T47D (cell line): ENCODE measurements at regions not wholly inside any gene's neighbourhood (a gene's known extent, or its start where the extent isn't known, plus 50 kb on each side); places are given as distances from the start of the nearest gene placed in this dataset.

Source experiments
- DNase-seq, 2 experiments: peaks; one replicate each; pipeline versions ENCODE4 v3.0.0 to v3.0.0-alpha.2; 2011 to 2012; ENCODE audit warnings: low read depth in 1 of 2, low spot score in 1 of 2
- JUND ChIP-seq: IDR thresholded peaks from 2 replicates; pipeline ENCODE4 v1.6.1; 2012; ENCODE audit warnings: low read depth
- in situ Hi-C: cut with HindIII; loops from 2 replicates; pipeline ENCODE4 v1.10.0; 2016; ENCODE audit warnings: low sequenced_read_pairs, low pct_unique_long_range_greater_than_20kb

DNA sequence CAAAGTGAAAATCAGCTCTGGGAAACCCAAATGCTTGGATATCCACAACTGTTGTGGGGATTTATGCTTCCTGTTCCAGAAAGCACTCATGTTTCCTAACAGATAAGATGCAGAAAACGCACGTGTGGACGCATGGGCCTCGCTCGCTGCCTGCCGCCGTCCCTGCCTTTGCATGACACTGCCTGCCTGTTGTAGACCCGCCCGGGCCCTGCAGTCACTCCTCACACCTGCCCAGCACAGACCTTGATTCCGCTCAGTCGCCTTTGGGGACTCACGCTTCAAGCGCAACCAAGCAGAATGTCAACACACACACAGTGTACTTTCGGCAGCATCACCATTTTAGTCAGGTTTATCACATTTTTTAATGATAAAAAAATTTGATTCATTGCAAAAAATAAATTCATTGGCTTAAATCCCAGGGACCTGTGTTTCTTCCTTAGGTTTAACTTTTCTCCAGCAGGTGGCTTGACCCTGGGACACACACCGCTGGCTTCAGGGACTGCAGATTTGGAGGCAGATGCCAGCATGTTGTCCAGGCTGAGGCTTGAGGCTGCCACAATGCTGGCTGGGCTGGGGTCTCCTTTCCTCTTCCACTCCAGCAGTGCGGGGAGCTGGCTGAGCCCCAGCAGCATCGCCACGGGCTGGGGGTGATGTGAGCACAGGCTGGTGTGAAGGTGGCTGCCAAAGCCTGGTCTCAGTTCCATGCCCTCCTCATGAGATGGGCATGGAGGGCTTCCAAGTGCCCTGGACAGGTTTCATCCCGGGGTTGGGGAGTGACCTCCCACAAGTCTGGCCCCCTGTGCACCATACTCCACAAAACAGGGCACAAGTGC is 416.9 kb upstream of the IRX4 start:
- TF ChIP-seq JUND: no peak
- peak in 1 of 2 experiments; percentile 13 for DNase-seq
- in situ Hi-C loops: no loop called here

DNA sequence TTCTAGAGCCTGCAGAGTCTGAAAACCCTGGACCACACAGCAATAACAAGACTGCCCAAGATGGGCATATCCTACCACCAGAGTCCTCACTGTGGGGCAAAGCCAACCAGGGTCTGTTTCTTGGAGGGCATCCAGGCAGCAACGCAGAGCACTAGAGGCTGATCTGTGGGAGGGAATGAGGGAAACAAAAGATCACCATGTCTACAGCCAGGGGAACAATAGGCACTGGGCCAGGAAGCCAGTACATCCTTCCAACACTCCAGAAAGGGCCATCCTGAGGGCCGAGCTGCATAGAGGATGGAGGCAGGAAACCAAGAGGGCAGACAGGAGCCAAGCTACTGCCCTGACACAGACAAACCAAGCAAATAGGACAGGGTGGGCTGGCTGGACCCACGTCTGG is 416.1 kb upstream of the IRX4 start:
- no peak for DNase-seq
- no peak for TF ChIP-seq JUND
- in situ Hi-C loops: no loop called here

DNA sequence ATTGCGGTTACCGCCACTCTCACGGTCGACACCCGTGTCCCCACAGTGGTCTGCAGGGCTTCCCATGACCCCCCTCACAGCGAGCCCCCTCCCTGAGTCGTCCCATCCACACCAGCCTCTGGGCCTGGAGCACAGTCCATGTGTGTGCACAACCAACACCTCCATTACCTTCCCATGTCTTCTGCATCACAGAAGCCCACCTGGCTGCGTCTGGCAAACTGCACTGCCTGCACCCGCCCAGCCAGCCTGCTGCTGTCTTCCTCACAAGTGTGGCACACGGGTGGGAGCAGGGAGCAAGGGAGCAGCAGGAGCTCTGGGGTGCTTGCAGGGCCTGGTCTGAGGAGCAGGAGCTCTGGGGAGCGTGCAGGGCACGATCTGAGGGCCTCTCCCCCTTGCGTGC is 415.3 kb upstream of the IRX4 start:
- TF ChIP-seq JUND: no peak
- DNase-seq: no peak
- in situ Hi-C loops: no loop called here

DNA sequence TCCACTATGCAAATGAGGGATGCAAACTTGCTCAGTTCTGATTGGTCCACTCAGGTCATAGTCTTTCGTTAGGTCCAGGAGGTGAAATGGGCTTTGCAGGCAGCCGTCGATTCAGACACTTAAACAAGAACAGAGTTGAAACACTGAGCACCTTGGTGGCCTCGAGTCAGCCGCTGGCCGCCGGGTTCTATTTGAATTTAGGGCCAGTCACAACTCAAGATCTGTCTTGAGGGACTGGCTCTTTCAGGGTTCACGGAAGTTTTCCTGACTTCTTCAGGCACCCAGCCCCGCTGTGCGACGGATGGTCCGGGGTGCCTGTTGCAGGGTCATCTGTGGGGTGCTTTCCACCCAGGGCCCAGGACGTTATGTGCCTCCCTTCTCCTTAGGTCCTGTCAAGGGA is 412.8 kb upstream of the IRX4 start:
- DNase-seq: no peak
- no peak for TF ChIP-seq JUND
- in situ Hi-C loops: no loop called here

DNA sequence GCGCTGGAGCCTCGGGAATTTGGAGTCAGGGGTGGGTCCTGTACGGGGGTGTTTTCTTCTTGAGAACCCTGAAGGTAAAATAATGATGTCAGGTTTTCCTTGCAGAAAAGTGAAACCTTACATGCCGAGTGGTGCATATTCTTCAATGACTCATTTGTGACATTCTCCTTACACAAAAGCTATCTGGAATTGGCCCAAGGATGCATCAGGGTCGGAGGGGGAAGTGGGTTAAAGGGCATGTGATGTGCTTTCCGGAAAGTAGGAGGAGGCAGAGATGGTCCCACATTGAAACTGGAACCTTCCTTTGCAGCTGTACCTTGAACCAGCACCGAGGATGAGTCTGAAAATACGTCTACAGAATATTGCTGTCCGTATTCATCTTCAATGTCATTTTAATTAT is 411.2 kb upstream of the IRX4 start:
- in situ Hi-C loops: no loop called here
- no peak for DNase-seq
- no peak for TF ChIP-seq JUND

DNA sequence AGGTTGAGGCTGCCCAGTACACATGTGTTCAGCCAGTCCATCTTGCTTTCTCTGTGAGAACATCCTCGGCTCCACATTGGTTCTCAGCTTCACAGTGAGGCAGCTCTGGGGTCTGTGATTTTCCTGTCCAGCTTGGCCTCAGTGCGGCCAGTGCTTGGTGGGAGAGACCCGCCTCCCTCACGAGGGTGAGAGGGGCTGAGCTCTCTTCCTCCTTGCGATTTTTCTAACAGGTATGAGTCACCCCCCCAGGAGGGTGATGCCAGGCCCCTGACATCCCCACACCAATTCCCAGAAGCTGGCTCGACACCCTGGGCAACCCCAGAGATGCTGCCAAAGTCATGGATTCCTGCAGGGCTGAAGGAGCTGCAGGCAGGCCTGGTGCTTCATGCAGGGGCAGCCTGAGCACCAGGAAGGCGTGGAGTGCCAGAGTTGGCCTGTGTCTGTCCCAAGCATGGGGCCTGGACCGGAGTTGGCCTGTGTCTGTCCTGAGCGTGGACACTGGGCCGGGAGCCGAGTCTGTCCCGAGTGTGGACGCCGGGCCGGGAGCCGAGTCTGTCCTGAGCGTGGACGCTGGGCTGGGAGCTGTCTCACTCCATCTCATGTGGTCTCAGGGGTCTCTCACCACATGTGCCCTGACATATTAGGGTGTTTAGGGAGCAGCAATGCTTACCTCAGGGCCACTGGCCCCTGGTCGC is 408.6 kb upstream of the IRX4 start:
- in situ Hi-C loops: no loop called here
- DNase-seq: no peak
- no peak for TF ChIP-seq JUND

DNA sequence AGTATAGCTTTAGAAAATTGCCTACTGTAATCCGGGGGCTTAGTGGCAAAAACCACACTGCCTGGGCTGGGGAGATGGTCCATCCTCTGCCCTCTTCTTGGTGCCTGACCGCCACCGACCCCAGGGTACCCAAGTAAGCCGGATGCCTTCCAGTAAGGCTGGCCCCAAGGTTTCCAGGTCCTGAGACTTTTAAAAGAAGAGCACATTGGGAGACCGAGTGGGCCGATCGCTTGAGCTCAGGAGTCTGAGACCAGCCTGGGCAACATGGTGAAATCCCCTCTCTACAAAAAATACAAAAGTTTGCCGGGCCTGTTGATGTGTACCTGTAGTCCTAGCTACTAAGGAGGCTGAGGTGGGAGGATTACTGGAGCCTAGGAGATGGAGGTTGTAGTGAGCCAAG is 406.7 kb upstream of the IRX4 start:
- no peak for TF ChIP-seq JUND
- in situ Hi-C loops: no loop called here

DNA sequence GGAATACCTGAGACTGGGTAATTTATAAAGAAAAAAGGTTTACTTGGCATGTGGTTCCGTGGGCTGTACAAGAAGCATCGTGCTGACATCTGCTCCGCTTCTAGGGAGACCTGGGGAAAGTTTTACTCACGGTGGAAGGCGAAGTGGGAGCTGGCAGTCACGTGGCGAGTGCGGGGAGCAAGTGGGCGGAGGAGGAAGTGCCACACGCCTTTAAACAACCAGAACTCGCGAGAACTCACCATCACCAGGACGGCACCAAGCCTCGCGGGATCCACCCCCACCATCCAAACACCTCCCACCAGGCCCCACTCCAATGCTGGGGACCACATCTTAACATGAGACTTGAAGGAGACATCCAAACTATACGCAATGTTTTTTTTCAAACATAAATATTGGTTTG is 406.2 kb upstream of the IRX4 start:
- DNase-seq: no peak
- in situ Hi-C loops: no loop called here
- no peak for TF ChIP-seq JUND

More for the DNA sequence above, 406.7 kb upstream of the IRX4 start:
- no peak for DNase-seq

DNA sequence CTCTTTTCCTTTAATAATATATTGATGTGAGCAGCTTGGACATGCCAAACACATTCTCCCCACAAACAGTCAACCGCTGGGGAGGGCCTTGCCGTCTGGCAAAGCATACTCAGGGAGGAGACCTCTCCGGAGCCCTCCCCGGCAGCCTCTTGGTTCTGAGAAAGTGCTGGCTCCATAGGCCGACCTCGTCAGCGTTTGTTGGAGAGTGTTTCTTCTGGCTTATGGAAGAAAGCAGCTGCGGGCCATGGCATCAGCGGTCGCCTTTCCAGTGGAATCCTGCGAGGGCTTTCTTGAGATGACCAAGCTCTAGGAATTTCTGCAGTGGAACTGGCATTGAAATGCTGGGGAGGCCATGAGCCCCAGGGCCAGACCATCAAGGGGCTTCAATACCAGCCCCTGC is 405.7 kb upstream of the IRX4 start:
- no peak for TF ChIP-seq JUND
- in situ Hi-C loops: no loop called here
- no peak for DNase-seq

DNA sequence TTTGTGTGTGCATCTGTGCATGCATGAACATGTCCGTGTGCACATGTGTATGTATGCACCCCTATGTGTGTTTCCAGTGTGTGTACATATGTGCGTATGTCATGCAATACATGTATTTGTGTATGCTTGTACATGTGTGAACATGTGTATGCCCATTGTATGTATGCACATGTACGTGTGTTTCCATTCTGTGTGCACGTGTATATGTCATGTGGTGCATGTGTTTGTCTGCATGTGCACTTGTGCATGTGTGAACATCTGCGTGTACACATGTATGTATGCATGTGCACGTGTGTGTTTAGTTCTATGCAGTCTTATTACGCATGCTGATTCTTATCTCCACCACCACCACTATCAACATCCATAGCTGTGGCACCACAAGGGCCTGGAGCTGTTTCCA is 403.5 kb upstream of the IRX4 start:
- no peak for DNase-seq
- in situ Hi-C loops: no loop called here
- no peak for TF ChIP-seq JUND

DNA sequence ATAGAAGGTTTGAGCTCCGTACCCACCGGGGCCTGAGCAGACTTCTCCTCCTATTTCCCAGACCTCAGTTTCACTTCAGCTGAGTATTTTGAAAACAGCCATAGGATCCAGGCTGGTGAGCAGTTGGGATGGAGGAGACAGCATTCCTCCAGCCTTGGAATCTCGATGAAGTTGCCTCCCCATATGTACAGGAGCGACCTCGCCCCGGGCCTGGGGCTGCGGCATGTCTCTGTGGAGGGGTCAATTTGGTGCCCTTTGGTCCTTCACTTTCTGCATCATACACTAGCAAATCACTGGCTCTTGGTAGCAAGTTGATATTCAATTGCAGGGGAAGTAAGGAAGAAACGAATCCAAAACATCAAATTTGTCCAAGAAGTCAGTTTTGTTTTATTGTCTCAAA is 402.0 kb upstream of the IRX4 start:
- no peak for TF ChIP-seq JUND
- DNase-seq: no peak
- in situ Hi-C loops: no loop called here

DNA sequence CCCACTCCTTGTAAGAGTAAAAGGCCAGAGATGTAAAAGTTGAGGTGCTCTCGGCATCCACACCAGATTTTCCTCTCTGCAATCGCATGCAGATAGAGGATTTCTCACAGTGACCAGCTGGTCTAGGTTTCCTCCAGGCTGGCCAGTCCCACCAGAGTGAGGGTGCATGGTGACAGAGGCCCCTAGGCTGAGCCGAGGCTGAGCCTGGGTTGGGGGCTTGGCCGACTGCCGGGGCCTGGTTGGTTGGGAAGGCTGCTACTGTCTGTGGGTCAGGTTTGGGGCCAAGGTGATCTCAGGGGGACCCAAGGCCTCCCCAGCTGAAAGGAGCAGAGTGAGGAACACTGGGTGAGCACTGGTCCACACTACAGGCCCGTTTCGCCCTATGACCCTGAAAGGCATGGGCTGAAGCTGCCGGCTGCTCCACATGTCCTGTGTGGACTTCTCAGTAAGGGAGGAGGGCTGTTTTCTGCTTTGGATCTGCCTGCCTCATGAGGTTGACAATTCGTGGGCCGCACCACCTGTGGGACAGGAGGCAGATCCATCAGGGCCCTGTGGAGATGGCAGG is 400.8 kb upstream of the IRX4 start:
- DNase-seq: no peak
- TF ChIP-seq JUND: no peak
- in situ Hi-C loops: no loop called here

DNA sequence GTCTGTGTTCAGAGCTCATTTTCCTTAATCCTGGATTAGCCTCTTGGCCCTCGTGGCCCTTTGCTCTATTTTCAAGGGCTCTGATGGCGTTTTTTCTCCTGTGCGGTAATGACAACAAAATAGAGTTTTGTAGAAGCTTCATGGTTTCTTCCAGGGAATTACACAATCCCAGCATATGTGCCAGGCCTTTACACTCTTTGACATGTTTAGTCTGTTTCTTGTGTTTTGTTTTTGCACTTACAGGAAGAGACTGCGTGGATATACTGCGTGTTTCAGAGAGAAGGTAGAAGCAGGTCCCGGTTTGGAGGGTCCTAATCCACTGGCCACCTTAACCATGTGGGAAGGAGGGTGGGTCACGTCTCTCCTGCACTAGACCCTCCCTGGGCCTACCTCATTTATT is 400.2 kb upstream of the IRX4 start:
- TF ChIP-seq JUND: no peak
- DNase-seq: no peak
- in situ Hi-C loops: no loop called here
